ENCODE measurements at regions not wholly inside any gene's neighbourhood (a gene's known extent, or its start where the extent isn't known, plus 50 kb on each side); places are given as distances from the start of the nearest gene placed in this dataset.
A peak's percentile ranks its signal among the peaks of the same experiment; 100 is the strongest.

GRCh38 chr11:133778161-133778560, 67.2 kb downstream of the SPATA19 start:
- no peak overlapping the region for H2BK120ac ChIP-seq (ENCODE audit: low read depth, low read length)
- peaks cover 25% of the 10 kb centered on the region for H3K9me3 ChIP-seq (ENCODE audit: control insufficient read depth, low read length)
- WGBS = 81% methylated on average over 16 of the region's 18 CpGs
- no peak overlapping the region for H3K4me3 ChIP-seq (ENCODE audit: insufficient read depth in 1 of 2, low read depth in 1 of 2, low read length in 2 of 2)
- no peaks in the 10 kb centered on the region for H3K36me3 ChIP-seq (ENCODE audit: control insufficient read depth in 1 of 2, insufficient read depth in 2 of 2, low read depth in 1 of 2, low read length in 2 of 2)
- H3K27me3 ChIP-seq (ENCODE audit: control insufficient read depth in 1 of 2, insufficient read depth in 1 of 2, low read length in 2 of 2) = no peaks in the 10 kb centered on the region
- H3K79me1 ChIP-seq (replicated peaks; ENCODE audit: low read length, poor library complexity, severe bottlenecking) = no peaks in the 10 kb centered on the region
- no peak overlapping the region for H2BK15ac ChIP-seq (ENCODE audit: low read depth, poor library complexity, severe bottlenecking)
- no peak overlapping the region for H2BK5ac ChIP-seq (ENCODE audit: low read depth, low read length, poor library complexity, severe bottlenecking)
- H3K4me2 ChIP-seq (ENCODE audit: low read length, poor library complexity, severe bottlenecking) = no peak overlapping the region
- H4K91ac ChIP-seq (ENCODE audit: low read length) = no peak overlapping the region
- no peak overlapping the region for H3K23ac ChIP-seq (ENCODE audit: low read length in 2 of 2)
- no peak overlapping the region for H3K4ac ChIP-seq (ENCODE audit: low read depth in 1 of 2, low read length in 2 of 2)
- no peak overlapping the region for H2AK5ac ChIP-seq (ENCODE audit: low read length, severe bottlenecking)
- H2AFZ ChIP-seq (ENCODE audit: low read depth, low read length) = no peak overlapping the region
- no peak overlapping the region for H2BK12ac ChIP-seq (ENCODE audit: low read length in 2 of 2)
- H3K14ac ChIP-seq (ENCODE audit: low read length in 2 of 2) = no peak overlapping the region
- H3K9ac ChIP-seq (ENCODE audit: low read length) = no peak overlapping the region
- DNase-seq = no peak
- H3K27ac ChIP-seq (ENCODE audit: low read length, poor library complexity, severe bottlenecking) = no peak overlapping the region
- H3K18ac ChIP-seq (ENCODE audit: low read depth in 1 of 2, low read length in 2 of 2) = no peak overlapping the region
- no peaks in the 10 kb centered on the region for H3K4me1 ChIP-seq (ENCODE audit: control insufficient read depth, insufficient read depth, low read depth, low read length)
- H4K8ac ChIP-seq (ENCODE audit: low read length) = no peak overlapping the region

- Histone ChIP-seq H3K79me1 (replicated peaks; ENCODE audit: low read length, poor library complexity, severe bottlenecking) (no peaks in the 10 kb centered on the region), H3K9me3 (ENCODE audit: control insufficient read depth, low read length) (peaks cover 25% of the 10 kb centered on the region), H3K36me3 (ENCODE audit: control insufficient read depth in 1 of 2, insufficient read depth in 2 of 2, low read depth in 1 of 2, low read length in 2 of 2) (no peaks in the 10 kb centered on the region), H3K4me3 (ENCODE audit: insufficient read depth in 1 of 2, low read depth in 1 of 2, low read length in 2 of 2) (no peak overlapping the region), H2BK5ac (ENCODE audit: low read depth, low read length, poor library complexity, severe bottlenecking) (no peak overlapping the region), H3K18ac (ENCODE audit: low read depth in 1 of 2, low read length in 2 of 2) (no peak overlapping the region), H3K9ac (ENCODE audit: low read length) (no peak overlapping the region), H2AFZ (ENCODE audit: low read depth, low read length) (no peak overlapping the region), H2BK12ac (ENCODE audit: low read length in 2 of 2) (no peak overlapping the region), H4K91ac (ENCODE audit: low read length) (no peak overlapping the region), H3K4me1 (ENCODE audit: control insufficient read depth, insufficient read depth, low read depth, low read length) (no peaks in the 10 kb centered on the region), H2BK120ac (ENCODE audit: low read depth, low read length) (no peak overlapping the region), H2BK15ac (ENCODE audit: low read depth, poor library complexity, severe bottlenecking) (no peak overlapping the region), H3K4me2 (ENCODE audit: low read length, poor library complexity, severe bottlenecking) (no peak overlapping the region), H2AK5ac (ENCODE audit: low read length, severe bottlenecking) (no peak overlapping the region), H3K4ac (ENCODE audit: low read depth in 1 of 2, low read length in 2 of 2) (no peak overlapping the region), H3K14ac (ENCODE audit: low read length in 2 of 2) (no peak overlapping the region), H3K23ac (ENCODE audit: low read length in 2 of 2) (no peak overlapping the region), H3K27me3 (ENCODE audit: control insufficient read depth in 1 of 2, insufficient read depth in 1 of 2, low read length in 2 of 2) (no peaks in the 10 kb centered on the region), H3K27ac (ENCODE audit: low read length, poor library complexity, severe bottlenecking) (no peak overlapping the region), H4K8ac (ENCODE audit: low read length) (no peak overlapping the region)
- no peak for DNase-seq
- 72% methylated on average over 11 of the region's 11 CpGs for WGBS
Measured at GRCh38 chr11:133776671-133777367, 68.5 kb downstream of the SPATA19 start.

GRCh38 chr11:133762538-133762937, 82.8 kb downstream of the SPATA19 start:
- no peak overlapping the region for H4K91ac ChIP-seq (ENCODE audit: low read length)
- H2BK12ac ChIP-seq (ENCODE audit: low read length in 2 of 2) = no peak overlapping the region
- H3K79me1 ChIP-seq (replicated peaks; ENCODE audit: low read length, poor library complexity, severe bottlenecking) = no peaks in the 10 kb centered on the region
- H2BK120ac ChIP-seq (ENCODE audit: low read depth, low read length) = no peak overlapping the region
- no peaks in the 10 kb centered on the region for H3K4me1 ChIP-seq (ENCODE audit: control insufficient read depth, insufficient read depth, low read depth, low read length)
- no peak overlapping the region for H2BK15ac ChIP-seq (ENCODE audit: low read depth, poor library complexity, severe bottlenecking)
- H2AFZ ChIP-seq (ENCODE audit: low read depth, low read length) = no peak overlapping the region
- no peak overlapping the region for H3K4ac ChIP-seq (ENCODE audit: low read depth in 1 of 2, low read length in 2 of 2)
- H3K36me3 ChIP-seq (ENCODE audit: control insufficient read depth in 1 of 2, insufficient read depth in 2 of 2, low read depth in 1 of 2, low read length in 2 of 2) = no peaks in the 10 kb centered on the region
- H3K27ac ChIP-seq (ENCODE audit: low read length, poor library complexity, severe bottlenecking) = no peak overlapping the region
- H3K9me3 ChIP-seq (ENCODE audit: control insufficient read depth, low read length) = peaks cover 19% of the 10 kb centered on the region
- no peaks in the 10 kb centered on the region for H3K27me3 ChIP-seq (ENCODE audit: control insufficient read depth in 1 of 2, insufficient read depth in 1 of 2, low read length in 2 of 2)
- no peak overlapping the region for H3K9ac ChIP-seq (ENCODE audit: low read length)
- no peak overlapping the region for H3K23ac ChIP-seq (ENCODE audit: low read length in 2 of 2)
- DNase-seq = no peak
- H2AK5ac ChIP-seq (ENCODE audit: low read length, severe bottlenecking) = no peak overlapping the region
- no peak overlapping the region for H3K4me2 ChIP-seq (ENCODE audit: low read length, poor library complexity, severe bottlenecking)
- WGBS = 17% methylated on average over 1 of the region's 1 CpG
- H2BK5ac ChIP-seq (ENCODE audit: low read depth, low read length, poor library complexity, severe bottlenecking) = no peak overlapping the region
- H4K8ac ChIP-seq (ENCODE audit: low read length) = no peak overlapping the region
- H3K4me3 ChIP-seq (ENCODE audit: insufficient read depth in 1 of 2, low read depth in 1 of 2, low read length in 2 of 2) = no peak overlapping the region
- no peak overlapping the region for H3K14ac ChIP-seq (ENCODE audit: low read length in 2 of 2)
- no peak overlapping the region for H3K18ac ChIP-seq (ENCODE audit: low read depth in 1 of 2, low read length in 2 of 2)

- no peak overlapping the region for H3K9ac ChIP-seq (ENCODE audit: low read length)
- no peaks in the 10 kb centered on the region for H3K79me1 ChIP-seq (replicated peaks; ENCODE audit: low read length, poor library complexity, severe bottlenecking)
- no peaks in the 10 kb centered on the region for H3K27me3 ChIP-seq (ENCODE audit: control insufficient read depth in 1 of 2, insufficient read depth in 1 of 2, low read length in 2 of 2)
- H3K9me3 ChIP-seq (ENCODE audit: control insufficient read depth, low read length) = peaks cover 9% of the 10 kb centered on the region
- no peak overlapping the region for H3K14ac ChIP-seq (ENCODE audit: low read length in 2 of 2)
- H2BK12ac ChIP-seq (ENCODE audit: low read length in 2 of 2) = no peak overlapping the region
- no peak overlapping the region for H3K18ac ChIP-seq (ENCODE audit: low read depth in 1 of 2, low read length in 2 of 2)
- no peak overlapping the region for H3K4me2 ChIP-seq (ENCODE audit: low read length, poor library complexity, severe bottlenecking)
- no peaks in the 10 kb centered on the region for H3K36me3 ChIP-seq (ENCODE audit: control insufficient read depth in 1 of 2, insufficient read depth in 2 of 2, low read depth in 1 of 2, low read length in 2 of 2)
- H2AFZ ChIP-seq (ENCODE audit: low read depth, low read length) = no peak overlapping the region
- H3K23ac ChIP-seq (ENCODE audit: low read length in 2 of 2) = no peak overlapping the region
- H3K27ac ChIP-seq (ENCODE audit: low read length, poor library complexity, severe bottlenecking) = no peak overlapping the region
- DNase-seq = no peak
- H2BK5ac ChIP-seq (ENCODE audit: low read depth, low read length, poor library complexity, severe bottlenecking) = no peak overlapping the region
- H2AK5ac ChIP-seq (ENCODE audit: low read length, severe bottlenecking) = no peak overlapping the region
- no peak overlapping the region for H2BK120ac ChIP-seq (ENCODE audit: low read depth, low read length)
- no peak overlapping the region for H3K4me3 ChIP-seq (ENCODE audit: insufficient read depth in 1 of 2, low read depth in 1 of 2, low read length in 2 of 2)
- H3K4ac ChIP-seq (ENCODE audit: low read depth in 1 of 2, low read length in 2 of 2) = no peak overlapping the region
- H2BK15ac ChIP-seq (ENCODE audit: low read depth, poor library complexity, severe bottlenecking) = no peak overlapping the region
- no peaks in the 10 kb centered on the region for H3K4me1 ChIP-seq (ENCODE audit: control insufficient read depth, insufficient read depth, low read depth, low read length)
- WGBS = 79% methylated on average over 10 of the region's 10 CpGs
- H4K8ac ChIP-seq (ENCODE audit: low read length) = no peak overlapping the region
- peak overlapping the region; percentile 12 for H4K91ac ChIP-seq (ENCODE audit: low read length)
Measured at GRCh38 chr11:133753150-133753549, 92.2 kb downstream of the SPATA19 start.

All from mesenchymal stem cell (in vitro differentiated cells and primary cell).